B cell (primary cell): ENCODE measurements at regions not wholly inside any gene's neighbourhood (a gene's known extent, or its start where the extent isn't known, plus 50 kb on each side); places are given as distances from the start of the nearest gene placed in this dataset.

Experiments
- EZH2 ChIP-seq: IDR thresholded peaks from 2 replicates; pipeline ENCODE4 v1.6.1; 2012; ENCODE audit warnings: borderline replicate concordance, low read depth, mild to moderate bottlenecking, moderate library complexity, low read length; ENCODE audit not compliant: insufficient read depth, poor library complexity, severe bottlenecking
- TF ChIP-seq, protein P1 (sequence below): fragments of 200-600 bp; IDR thresholded peaks from one replicate; pipeline ENCODE4 v1.8.0; 2022; ENCODE audit warnings: antibody characterized with exemption, mild to moderate bottlenecking

DNA sequence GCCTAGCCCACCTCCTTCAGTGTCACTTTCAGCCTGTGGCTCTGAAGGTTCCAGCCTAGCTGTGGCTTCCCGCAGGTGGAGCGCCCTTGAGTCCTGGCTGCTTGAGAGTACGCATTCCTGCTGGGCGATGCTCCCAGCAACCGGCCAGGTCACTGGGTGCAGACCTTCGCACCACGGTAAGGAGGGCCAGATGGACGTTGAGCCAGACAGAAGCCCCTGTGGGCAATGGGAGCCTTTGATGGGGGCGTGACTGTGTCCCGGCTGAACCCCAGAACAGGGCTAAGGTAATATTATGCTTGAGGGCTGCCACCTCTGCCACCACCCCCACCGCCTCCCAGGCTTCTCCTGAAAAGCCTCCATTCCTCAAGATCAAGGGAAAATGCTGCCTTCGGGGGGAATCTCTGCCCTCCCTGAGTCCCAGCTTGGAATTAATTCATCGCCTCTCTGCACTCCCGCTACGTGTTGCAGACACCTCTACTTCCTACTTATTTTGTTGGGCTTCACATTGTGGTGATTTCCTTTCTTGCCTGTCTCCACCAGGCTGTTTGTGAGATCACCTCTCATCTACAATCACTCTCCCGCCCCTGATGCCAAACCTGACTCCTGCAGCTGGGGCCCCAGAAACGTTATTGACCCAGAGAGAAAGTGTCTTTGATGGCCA lies 144.9 kb upstream of the NECTIN1 start:
- TF ChIP-seq, protein P1, sequence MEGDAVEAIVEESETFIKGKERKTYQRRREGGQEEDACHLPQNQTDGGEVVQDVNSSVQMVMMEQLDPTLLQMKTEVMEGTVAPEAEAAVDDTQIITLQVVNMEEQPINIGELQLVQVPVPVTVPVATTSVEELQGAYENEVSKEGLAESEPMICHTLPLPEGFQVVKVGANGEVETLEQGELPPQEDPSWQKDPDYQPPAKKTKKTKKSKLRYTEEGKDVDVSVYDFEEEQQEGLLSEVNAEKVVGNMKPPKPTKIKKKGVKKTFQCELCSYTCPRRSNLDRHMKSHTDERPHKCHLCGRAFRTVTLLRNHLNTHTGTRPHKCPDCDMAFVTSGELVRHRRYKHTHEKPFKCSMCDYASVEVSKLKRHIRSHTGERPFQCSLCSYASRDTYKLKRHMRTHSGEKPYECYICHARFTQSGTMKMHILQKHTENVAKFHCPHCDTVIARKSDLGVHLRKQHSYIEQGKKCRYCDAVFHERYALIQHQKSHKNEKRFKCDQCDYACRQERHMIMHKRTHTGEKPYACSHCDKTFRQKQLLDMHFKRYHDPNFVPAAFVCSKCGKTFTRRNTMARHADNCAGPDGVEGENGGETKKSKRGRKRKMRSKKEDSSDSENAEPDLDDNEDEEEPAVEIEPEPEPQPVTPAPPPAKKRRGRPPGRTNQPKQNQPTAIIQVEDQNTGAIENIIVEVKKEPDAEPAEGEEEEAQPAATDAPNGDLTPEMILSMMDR, result no peak
- TF ChIP-seq EZH2, result no peak
